ENCODE measurements at regions not wholly inside any gene's neighbourhood (a gene's known extent, or its start where the extent isn't known, plus 50 kb on each side); places are given as distances from the start of the nearest gene placed in this dataset.

DNA sequence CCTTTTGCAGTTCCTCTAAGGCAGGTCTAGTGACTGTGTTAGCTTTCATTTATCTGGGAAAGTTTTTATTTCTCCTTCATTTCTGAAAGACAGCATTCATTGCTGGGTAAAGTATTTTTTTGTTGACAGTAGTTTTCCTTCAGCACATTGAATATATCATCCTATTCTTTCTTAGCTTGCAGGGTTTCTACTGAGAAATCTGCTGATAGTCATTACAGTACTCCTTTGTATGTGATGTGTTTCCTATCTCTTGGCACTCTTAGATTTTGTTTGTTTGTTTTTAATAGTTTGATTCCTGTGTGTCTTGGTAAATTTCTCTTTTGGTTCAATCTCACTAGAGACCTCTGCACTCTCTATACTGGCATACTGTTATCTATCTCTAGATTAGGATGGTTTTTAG is 1667.9 kb downstream of the SLITRK1 start:
- TF ChIP-seq POLR2AphosphoS5 (IDR thresholded peaks at IDR 0.05): no peak
- TF ChIP-seq, protein P1, sequence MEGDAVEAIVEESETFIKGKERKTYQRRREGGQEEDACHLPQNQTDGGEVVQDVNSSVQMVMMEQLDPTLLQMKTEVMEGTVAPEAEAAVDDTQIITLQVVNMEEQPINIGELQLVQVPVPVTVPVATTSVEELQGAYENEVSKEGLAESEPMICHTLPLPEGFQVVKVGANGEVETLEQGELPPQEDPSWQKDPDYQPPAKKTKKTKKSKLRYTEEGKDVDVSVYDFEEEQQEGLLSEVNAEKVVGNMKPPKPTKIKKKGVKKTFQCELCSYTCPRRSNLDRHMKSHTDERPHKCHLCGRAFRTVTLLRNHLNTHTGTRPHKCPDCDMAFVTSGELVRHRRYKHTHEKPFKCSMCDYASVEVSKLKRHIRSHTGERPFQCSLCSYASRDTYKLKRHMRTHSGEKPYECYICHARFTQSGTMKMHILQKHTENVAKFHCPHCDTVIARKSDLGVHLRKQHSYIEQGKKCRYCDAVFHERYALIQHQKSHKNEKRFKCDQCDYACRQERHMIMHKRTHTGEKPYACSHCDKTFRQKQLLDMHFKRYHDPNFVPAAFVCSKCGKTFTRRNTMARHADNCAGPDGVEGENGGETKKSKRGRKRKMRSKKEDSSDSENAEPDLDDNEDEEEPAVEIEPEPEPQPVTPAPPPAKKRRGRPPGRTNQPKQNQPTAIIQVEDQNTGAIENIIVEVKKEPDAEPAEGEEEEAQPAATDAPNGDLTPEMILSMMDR (IDR thresholded peaks at IDR 0.05; ENCODE audit: poor library complexity, severe bottlenecking): no peak
- no peak for TF ChIP-seq EZH2 (IDR thresholded peaks at IDR 0.05; ENCODE audit: borderline replicate concordance, insufficient read depth, low read length, poor library complexity, severe bottlenecking)
- TF ChIP-seq SMC3 (conservative IDR thresholded peaks at IDR 0.05; ENCODE audit: poor library complexity): no peak
- TF ChIP-seq RAD21 (conservative IDR thresholded peaks at IDR 0.05): no peak
- TF ChIP-seq MXI1 (conservative IDR thresholded peaks at IDR 0.05; ENCODE audit: poor library complexity, severe bottlenecking): no peak
- no peak for TF ChIP-seq EP300 (conservative IDR thresholded peaks at IDR 0.05; ENCODE audit: poor library complexity, severe bottlenecking)
- no peak for TF ChIP-seq TAF1 (IDR thresholded peaks at IDR 0.05; ENCODE audit: low read depth)
- TF ChIP-seq, protein P2, sequence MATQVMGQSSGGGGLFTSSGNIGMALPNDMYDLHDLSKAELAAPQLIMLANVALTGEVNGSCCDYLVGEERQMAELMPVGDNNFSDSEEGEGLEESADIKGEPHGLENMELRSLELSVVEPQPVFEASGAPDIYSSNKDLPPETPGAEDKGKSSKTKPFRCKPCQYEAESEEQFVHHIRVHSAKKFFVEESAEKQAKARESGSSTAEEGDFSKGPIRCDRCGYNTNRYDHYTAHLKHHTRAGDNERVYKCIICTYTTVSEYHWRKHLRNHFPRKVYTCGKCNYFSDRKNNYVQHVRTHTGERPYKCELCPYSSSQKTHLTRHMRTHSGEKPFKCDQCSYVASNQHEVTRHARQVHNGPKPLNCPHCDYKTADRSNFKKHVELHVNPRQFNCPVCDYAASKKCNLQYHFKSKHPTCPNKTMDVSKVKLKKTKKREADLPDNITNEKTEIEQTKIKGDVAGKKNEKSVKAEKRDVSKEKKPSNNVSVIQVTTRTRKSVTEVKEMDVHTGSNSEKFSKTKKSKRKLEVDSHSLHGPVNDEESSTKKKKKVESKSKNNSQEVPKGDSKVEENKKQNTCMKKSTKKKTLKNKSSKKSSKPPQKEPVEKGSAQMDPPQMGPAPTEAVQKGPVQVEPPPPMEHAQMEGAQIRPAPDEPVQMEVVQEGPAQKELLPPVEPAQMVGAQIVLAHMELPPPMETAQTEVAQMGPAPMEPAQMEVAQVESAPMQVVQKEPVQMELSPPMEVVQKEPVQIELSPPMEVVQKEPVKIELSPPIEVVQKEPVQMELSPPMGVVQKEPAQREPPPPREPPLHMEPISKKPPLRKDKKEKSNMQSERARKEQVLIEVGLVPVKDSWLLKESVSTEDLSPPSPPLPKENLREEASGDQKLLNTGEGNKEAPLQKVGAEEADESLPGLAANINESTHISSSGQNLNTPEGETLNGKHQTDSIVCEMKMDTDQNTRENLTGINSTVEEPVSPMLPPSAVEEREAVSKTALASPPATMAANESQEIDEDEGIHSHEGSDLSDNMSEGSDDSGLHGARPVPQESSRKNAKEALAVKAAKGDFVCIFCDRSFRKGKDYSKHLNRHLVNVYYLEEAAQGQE (IDR thresholded peaks at IDR 0.05; ENCODE audit: borderline replicate concordance): no peak
